Stomach (tissue), 4 donors: ENCODE measurements at regions not wholly inside any gene's neighbourhood (a gene's known extent, or its start where the extent isn't known, plus 50 kb on each side); places are given as distances from the start of the nearest gene placed in this dataset.

Source experiments
- CTCF ChIP-seq, 7 experiments: fragments of 450-650 bp in 4 of 7; fragments of 200-600 bp in 3 of 7; sonication (generic) in 3 of 7; IDR thresholded peaks; one replicate each; pipeline ENCODE4 v1.5.1; 2016 to 2019; ENCODE audit warnings: antibody characterized with exemption in 7 of 7, control low read depth in 2 of 7, mild to moderate bottlenecking in 1 of 7
- POLR2A ChIP-seq, 4 donors: fragments of 450-650 bp; IDR thresholded peaks; one replicate each; pipeline ENCODE4 v1.6.1; 2016; ENCODE audit warnings: antibody characterized with exemption in 4 of 4, control low read depth in 2 of 4, mild to moderate bottlenecking in 1 of 4, moderate library complexity in 1 of 4

GRCh38 chr4:96521046-96521536 is 681.2 kb downstream of the PDHA2 start:
- TF ChIP-seq CTCF (IDR thresholded peaks at IDR 0.05) (no peak), POLR2A (IDR thresholded peaks at IDR 0.05) (no peak)
